Nucleus accumbens (tissue), 56 donors: ENCODE measurements at regions not wholly inside any gene's neighbourhood (a gene's known extent, or its start where the extent isn't known, plus 50 kb on each side); places are given as distances from the start of the nearest gene placed in this dataset.

Experiments used
- DNase-seq, 56 donors: peaks; one replicate each; lab custom pipeline; 2025; lab: John Stamatoyannopoulos, UW

DNA sequence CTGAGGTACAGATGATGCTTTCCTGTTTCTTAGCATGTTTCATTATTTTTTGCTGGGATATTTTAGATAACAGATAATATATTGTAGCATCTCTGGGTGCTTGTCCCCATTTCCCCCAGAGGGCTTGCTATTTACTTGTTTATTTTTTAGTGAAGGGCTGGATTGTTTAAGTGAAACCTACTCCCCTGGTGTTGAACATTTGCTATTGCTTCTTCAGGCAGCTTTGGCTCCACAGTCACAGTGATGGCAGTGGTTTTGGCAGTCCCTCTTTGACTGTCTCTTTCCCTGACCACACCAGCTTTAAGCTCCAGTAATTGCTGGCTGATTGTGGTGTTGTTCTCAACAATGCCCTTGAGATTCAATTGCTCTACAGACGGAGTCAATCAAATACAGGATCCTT lies 128.9 kb downstream of the KLF13 start:
- DNase-seq, result no peak

DNA sequence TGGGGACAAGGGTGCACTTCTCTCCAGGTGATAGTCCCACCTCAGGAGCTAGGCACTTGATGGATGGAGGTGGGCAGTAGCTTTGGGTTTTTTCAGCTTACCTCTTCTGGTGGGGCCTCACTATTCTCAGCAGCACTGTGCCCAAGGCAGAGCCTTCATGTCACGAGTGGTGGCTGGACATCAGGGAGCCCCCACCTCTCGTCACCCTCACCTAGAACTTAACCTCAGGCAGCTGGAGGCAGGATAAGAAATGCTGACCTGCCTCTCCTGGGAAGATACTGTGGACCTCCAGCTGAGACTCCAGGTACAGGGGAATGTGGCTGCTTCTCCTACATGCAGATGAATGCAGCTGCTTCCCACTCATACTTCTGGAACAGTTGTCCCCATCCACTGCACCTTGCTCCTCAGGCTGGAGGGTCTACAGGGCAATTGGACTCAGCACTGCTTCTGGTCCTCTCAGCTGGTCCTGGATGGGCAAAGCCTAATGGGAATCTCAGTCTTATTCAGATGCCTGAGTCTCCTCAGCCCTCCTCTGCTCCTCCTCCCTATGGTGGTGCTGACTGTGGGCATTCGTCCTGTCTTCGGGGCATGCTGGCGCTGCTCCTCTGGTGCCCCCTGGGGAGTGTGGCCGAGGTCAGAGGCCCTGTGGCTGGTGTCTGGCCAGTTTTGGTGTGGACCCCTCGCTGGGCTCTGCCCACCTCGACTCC lies 129.9 kb downstream of the KLF13 start:
- DNase-seq, result no peak

DNA sequence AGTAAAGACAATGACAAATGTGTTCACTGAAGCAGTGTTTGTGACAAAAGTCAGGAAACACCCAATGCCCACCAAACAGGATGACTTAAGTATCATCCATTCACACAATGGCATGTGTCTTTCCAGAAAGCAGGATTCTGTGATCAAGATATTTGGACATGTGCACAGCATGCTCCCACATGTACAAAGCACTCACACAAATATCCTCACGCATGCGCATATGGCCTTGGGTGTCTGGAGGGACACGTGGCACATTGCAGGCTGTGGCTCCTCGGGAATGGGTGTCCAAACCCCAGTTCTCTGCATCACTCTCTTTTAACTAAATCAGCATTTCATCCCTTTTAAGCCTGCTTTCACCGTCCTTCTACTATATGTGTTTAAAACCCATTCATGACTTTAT lies 130.5 kb downstream of the KLF13 start:
- DNase-seq, result no peak

DNA sequence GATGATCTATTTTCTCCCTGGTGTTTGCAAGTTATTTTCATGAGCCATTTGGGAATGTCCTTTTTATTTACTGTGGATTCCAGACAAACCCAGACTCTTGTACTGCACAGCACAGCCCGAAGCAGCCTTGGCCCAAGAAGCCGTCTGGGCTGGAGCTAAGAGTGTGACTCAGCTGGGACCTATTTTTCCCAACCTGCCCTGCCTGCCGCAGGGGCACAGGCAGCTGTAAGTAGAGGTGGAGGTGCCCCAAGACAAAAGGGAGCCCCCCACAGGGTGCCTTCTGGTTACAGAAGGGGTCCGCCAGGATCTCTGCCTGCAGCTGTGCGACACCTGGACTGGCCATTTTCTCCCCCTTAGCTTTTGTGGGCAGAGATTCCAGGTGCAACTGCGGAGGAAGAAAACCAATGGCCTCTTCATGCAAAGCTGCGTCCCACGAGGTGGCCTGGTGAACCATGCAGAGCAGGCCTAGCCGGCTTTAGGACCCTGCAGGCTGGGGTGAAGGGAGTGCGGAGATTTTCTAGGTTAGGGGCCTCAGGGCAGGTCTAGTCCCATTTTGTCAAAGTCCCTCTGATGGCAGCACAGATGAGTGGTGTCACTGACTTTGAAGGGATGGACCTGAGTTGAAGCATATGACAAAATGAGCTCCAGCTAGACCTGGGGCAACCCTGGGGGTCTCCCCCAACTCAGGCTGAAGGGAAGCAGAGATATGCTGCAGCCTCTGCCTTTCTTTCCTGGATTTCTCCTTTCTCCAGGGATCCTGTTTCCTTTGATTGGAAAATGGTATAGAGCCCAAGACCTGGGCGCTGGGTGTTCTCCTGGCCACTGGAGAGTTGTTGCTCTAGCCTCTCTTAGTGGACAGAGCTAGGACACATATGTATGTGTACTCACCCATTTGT lies 131.2 kb downstream of the KLF13 start:
- DNase-seq, result no peak

DNA sequence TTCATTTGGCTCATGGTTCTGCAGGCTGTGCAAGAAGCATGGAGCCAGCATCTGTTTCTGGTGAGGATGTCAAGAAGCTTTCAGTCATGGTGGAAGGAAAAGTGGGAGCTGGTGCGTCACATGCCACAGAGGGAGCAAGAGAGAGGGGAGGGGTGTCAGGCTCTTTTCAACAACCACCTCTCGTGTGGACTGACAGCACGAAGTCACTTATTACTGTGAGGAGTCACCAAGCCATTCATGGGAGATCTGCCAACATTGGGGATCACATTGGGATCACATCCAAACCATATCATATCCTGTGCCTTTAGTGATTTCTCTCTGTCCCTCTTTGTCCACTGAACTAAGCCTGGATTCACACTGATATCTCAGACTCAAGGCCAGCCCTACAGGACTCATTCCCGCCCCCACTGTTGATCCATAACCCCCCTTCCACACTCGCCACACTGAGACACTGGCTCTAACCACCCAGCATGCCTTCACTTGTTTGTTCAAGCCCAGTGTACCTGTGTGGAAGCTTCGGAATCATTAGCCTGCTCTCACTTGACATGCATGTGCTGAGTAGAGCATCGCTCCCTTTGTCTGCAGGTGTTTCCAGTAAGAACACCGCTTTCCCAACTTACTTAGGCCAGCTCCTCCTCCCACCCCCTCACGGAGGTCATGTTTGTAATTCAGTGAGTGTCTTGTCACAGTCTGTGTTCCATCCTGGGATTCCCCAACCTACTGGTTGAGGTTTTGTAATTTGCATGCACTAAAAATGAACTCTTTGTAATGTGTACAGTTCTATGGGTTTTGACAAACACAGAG lies 132.2 kb downstream of the KLF13 start:
- DNase-seq, result no peak

DNA sequence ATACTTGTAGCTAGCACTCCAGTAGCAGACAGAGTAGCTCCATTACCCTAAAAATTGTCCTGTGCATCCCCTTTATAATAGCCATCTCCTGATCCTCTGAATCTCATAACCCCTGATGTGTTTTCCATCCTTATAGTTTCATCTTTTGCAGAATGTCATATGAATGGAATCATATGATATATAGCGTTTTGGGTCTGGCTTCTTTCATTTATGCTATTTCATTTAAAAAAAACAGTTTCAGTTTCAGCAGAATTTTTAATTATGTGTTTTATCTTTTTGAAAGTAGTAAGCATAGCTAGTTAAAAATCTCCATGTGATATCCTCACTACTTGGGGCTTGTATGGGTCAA lies 132.7 kb downstream of the KLF13 start:
- DNase-seq, result no peak

DNA sequence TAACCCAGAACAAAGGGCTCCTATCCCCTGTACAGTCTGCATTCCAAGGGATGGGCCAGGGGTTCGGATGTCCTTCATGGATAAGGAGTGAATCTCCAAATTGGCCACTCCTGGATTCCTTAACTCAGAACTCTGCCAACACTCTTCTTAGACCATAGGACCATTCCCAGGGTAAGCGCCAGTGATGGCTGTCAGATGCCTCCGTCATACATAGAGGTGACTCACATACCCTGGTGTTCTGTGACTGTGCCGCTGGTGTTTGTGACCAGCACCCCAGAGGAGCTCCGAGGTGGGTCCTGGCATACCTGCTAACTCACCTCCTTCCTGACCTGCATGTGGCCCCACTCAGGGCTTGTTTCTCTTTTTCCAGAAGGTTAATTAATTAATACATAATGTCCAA lies 134.7 kb downstream of the KLF13 start:
- DNase-seq, result no peak

DNA sequence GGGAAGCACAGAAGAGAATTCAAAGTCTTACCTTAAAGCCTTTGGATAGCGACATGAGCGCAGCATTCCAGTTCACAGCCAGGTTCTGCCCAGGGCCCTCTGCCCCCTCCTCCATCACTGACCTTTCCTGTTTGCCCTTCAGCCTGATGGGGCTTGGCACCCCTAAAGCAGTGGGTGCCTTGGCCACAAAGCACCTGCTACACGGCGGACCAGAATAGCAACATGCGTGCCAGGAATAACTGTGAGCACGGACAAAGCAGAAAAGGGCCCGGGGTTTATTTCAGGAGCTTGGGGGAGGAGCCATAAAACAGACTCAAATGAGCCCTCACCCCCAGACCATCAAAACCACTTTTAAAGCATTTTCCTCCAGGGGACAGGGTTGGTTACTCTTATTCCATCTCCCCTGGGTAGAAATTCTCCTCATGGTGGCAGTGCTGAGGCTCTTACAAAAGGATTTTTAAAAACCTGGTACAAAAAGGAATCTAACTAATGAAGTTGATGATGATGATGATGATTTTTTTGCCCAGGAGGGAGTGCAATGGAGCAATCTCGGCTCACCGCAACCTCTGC lies 135.4 kb downstream of the KLF13 start:
- DNase-seq, result no peak

DNA sequence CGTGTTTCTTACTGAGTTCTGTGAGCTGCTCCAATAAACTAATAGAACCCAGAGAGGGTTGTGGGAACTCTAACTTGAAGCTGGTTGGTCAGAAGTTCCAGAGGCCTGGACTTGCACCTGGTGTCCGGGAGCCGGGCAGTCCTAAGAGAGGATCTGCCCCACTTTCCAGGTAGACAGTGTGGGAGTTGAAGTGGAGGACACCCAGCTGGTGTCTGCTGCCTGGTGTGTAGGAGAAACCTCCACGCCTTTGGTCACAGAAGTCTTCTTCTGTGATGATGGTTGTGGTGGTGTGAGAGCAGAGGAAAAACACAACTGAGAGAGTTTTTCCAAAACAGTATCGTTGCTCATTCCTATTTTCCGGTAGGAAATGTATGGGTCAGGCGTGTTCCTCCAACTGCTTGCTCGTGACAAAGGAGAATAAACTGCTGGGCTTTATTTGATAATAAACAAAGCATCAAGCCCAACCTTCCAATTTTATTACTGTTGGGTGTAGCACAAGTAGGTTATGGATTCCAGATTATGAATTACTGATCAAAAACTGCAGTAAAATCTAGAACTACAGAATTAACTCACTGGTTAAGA lies 137.0 kb downstream of the KLF13 start:
- no peak for DNase-seq

DNA sequence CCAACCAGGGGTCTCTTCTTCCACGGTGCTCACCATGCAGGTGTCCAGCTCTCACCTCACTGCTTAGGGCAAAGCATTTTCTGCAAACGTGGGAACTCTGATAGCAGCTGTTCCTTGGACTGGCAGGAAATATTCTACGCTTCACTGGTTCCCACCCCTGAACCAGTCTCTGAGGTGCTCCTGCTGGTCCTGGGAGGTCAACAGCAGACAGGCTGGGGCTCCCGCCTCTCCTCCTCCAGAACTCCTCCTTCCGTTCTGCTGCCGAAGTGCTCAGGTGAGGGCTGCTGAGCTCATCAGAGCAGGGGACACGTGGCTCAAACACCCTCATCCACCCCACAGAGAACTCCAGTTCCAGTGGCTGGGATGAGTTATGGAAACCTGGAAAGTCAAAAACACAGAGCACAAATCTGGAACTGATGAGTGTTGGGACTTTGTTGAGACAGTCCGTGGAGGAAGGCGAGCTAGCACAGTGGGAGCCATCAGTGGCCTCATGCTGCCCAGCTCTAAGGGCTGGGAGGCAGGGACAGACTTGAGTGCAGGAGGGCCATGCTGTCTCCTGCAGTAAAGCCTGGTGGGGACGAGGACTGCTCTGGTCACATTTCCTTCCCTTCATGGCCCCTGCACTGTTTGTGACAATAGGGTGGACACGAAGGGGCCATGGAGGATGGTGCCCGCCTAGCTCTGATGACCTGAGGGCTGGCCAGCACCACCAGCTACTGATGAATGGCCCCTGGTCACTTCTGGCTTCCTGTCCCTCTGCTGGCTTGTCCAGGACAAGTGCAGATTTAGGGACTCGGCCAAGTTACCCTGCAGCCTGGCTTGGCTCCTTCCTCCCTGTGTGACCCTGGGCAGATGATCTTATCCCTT lies 137.8 kb downstream of the KLF13 start:
- DNase-seq, result no peak

DNA sequence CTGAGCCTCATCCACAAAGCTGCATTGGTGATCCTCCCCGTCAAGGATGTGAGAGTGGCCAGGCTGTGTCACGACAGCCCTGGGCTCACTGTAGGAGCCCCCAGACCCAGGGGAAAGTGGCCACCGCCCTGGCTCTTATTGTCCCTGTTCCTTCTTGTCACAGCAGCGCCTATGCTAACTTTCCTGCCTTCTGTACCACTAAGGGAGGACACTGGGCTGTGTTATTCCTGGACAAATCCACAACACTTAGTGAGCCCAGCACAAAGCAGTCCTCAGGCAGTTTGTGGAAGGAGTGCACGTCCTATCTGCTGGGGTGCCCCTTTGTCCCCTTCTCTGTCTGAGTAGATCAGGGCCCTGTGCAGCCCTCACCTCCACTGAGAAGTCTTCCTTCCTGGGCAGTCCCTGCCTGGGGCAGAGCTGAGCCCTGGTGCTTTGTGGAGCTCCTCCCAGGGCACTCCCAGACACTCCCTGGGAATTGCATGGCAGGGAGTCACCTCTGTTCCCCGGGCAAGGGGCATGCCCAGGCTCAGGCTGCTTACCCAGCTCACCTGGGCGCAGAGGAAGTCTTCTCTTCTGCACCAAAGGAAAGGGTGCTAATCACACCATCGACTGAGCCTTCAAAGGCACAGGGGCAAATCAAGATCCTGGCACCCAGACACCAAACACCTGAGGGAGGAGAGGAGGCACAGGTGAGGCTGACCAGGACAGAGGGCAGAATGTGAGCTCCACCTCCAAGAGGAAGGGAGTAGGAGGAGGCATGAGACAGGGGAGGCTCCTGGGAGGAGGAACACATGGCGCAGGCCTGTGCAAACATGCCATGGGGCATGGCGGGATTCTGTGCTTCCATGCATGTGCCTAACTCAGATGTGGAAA lies 138.7 kb downstream of the KLF13 start:
- DNase-seq, result no peak

DNA sequence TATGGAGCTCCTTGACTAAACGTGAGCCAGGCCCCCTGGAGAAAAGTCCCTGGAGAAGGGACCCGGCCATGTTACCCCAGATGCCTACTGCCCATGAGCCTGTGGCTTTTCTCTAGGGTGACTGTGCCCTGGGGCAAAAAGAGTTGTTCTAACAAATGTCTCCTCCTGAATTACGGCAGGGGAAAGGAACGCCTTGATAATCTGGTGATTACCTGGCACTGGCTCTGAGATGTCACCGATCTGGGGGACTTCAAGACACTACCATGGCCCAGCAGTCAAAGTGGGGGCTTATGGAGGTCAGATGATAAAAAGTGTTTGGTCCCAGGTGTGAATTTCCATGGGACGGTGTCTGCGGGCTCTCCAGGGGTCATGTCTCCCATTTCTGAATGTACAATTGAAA lies 140.7 kb downstream of the KLF13 start:
- DNase-seq, result no peak

DNA sequence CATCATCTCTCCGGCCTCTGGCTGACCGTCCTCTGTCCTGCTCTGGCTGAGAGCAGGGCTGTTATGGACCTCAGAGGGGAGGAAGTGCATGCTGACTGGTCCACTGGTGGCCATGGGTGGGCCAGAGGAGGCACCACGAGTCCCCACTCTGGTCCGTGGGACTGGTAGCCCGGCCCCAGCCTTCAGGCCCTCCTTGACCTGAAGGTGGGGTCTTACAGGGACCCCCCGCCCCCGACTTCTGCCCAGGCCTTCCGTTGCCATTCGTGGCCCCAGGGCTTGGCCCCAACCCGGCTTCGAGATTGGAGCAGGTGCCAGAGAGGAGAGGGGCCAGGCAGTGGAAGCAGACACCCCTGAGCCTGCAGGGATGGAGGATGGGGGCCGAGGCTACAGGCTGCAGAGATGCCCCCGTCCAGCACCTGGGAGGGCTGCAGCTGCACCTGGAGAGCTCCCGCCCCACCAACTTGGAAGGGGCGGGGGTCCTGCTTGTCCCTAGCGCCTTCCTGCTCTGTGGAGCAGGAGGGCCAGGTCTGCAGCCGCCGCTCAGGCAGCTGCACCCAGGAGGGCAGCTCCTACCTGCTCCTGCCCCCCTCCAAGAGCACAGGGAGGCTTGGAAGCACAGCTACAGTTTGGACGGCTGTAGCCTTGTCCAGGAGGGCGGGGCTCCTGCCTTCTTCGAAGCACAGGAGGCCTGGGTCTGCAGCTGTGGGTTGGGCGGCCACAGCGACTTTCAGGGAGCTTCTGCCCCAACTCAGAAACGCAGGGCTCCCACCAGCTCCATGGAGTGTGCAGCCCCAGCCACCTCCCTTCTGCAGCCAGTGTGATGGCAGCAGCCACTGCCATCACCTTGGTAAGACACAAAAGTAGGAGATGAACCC lies 142.5 kb downstream of the KLF13 start:
- DNase-seq, result no peak

DNA sequence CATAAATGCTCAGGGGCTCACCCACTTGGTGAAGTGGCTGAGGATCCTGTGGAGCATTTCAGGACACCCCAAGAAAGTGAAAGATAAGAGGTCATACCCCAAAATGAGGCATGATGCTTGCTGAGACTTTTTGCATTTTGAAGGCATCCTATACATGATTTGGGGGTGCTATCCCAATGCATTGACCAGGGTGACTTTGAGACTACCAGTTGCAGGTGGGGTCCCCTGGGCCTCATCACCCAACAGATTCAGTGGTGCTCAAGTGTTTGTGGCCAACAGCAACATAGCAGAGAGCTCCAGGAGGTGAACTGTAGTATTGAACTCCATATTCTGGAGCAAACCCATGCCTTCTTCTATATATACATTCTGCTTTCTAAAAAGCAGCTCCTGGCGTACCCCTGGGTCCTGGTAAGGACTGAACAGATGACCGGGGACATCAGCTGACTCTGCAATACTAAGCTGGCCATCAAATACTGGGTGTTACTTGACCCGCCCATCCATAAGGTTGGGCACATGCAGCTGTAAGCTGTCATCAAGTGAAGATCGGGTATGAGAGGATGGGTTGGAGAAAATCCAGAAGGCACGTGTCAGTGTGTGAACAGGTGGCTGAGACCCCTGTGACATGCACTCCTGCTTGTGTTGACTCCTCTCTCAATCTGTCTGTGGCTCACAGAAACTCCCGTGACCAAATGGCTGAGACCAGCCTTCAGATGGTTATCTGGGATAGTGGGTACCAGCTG lies 143.3 kb downstream of the KLF13 start:
- no peak for DNase-seq

DNA sequence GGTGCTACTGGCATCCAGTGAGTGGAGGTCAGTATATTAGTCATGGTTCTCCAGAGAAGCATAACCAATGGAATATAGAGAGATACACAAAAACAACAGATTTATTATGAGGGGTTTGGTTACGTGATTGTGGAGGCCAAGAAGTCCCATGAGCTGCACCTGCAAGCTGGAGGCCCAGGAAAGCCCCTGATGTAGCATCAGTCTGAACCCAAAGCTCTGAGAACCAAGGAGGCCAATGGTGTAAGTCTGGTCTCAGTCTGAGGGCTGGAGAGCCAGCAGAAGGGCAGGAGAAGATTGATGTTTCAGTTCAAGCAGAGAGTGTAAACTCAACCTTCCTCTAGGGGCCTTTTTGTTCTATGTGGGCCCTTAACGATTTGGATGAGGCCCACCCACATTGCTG lies 144.1 kb downstream of the KLF13 start:
- DNase-seq, result no peak

DNA sequence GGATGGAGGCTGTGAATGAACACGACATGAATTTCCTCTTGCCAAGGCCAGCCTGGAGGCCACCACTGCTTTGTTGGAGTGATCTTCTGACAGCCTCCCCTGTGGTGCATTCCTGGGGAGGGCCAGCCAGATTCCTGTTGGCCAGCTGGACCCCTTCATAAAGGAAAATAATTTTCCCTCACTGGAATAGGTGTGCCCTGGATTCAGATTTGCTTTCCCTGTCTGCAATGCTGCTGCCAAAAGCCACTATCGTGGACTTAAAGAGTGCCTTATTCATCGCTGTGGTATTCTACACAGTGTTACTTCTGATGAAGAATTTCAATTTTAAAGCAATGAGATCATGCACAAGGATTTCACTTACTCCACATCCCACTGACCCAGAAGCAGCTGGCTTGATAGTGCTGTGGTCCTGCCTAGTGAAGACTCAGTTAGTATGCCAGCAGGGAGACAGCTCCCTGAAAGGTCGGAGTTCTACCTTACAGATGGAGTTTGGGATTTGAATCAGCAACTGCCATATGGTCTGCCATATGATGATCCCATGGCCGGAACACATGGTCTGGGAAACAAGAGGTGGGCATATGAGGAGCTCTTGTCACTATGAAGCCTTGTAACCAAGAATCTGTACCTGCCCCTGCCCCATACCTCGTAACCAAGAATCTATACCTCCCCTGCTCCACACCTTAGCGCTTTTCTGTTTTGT lies 145.2 kb downstream of the KLF13 start:
- DNase-seq, result no peak
